ENCODE measurements at regions not wholly inside any gene's neighbourhood (a gene's known extent, or its start where the extent isn't known, plus 50 kb on each side); places are given as distances from the start of the nearest gene placed in this dataset.

DNA sequence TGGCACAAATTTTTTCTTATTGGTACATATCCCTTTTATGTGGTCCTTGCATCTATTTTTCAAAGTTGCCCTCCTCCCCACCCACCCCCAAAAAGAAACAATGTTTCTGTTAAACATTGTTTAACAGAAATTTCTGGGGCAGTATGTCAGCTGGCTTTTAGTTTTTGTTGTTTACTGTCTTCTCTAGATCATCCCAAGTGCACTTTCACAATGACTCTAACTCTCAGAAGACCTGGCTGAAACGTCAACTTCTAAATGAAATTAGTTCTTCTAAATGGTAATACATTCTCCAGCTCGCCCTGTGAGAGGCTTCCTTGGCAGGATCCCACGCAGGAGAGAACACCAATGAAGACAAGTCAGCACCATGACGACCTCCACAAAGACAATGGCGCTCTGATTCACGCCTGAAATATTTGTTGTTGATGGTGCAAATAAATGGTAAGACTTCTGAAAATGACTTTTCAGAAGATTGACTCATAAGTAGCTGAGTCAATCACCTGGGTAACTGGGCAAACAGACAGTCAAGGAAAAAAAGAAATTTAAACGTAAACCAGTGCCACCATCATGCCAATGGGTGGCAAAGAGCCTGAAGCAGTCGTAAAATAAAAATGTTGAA is 293.7 kb downstream of the FZD1 start (continued):
- TF ChIP-seq PRDM4 (tag by site-specific recombination; IDR thresholded peaks at IDR 0.05) (no peak), ZNF221 (tag by site-specific recombination; IDR thresholded peaks at IDR 0.05; ENCODE audit: borderline replicate concordance) (no peak), PRDM10 (tag by site-specific recombination; IDR thresholded peaks at IDR 0.05) (no peak), ZNF140 (tag by site-specific recombination; IDR thresholded peaks at IDR 0.05) (no peak), ZNF623 (tag by site-specific recombination; IDR thresholded peaks at IDR 0.05) (no peak), ZNF530 (tag by site-specific recombination; IDR thresholded peaks at IDR 0.05; ENCODE audit: low read depth) (no peak), ZNF544 (tag by site-specific recombination; IDR thresholded peaks at IDR 0.05) (no peak)
- TF ChIP-seq, protein P1, sequence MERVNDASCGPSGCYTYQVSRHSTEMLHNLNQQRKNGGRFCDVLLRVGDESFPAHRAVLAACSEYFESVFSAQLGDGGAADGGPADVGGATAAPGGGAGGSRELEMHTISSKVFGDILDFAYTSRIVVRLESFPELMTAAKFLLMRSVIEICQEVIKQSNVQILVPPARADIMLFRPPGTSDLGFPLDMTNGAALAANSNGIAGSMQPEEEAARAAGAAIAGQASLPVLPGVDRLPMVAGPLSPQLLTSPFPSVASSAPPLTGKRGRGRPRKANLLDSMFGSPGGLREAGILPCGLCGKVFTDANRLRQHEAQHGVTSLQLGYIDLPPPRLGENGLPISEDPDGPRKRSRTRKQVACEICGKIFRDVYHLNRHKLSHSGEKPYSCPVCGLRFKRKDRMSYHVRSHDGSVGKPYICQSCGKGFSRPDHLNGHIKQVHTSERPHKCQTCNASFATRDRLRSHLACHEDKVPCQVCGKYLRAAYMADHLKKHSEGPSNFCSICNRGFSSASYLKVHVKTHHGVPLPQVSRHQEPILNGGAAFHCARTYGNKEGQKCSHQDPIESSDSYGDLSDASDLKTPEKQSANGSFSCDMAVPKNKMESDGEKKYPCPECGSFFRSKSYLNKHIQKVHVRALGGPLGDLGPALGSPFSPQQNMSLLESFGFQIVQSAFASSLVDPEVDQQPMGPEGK (tag by site-specific recombination; IDR thresholded peaks at IDR 0.05): no peak

DNA sequence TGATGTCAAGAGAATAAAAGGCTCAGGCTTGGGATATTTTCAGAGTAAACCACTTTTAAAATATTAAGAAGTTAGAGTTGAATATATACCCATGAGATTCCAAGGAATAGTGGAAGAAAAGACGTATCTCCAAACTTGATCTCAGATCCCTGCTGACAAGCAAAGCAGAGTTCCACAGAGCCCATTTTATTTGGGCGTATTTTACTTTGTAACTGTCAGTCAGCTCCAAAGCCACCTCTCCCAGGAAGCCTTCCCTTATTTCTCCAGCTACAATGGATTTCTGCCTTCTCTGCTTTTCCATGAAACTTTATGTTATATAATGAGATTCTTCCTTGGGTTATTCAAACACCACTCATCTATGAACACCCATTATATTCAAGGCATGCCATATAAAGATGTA is 295.7 kb downstream of the FZD1 start:
- ChIA-PET POLR2A (no interaction called here), CTCF (no interaction called here)
- Histone ChIP-seq H3K27ac (ENCODE audit: extremely low read depth, low read depth, low read length) (no peak overlapping the region), H3K36me3 (ENCODE audit: control insufficient read depth in 2 of 2, insufficient read depth in 1 of 2, low read length in 2 of 2) (no peaks in the 10 kb centered on the region), H3K4me3 (ENCODE audit: low read depth, low read length) (no peak overlapping the region), H3K9me3 (ENCODE audit: control insufficient read depth, insufficient read depth, low read depth, low read length) (no peaks in the 10 kb centered on the region), H3K4me1 (ENCODE audit: control insufficient read depth, insufficient read depth, low read length) (no peaks in the 10 kb centered on the region)
- TF ChIP-seq BCL11A (tag by site-specific recombination; IDR thresholded peaks at IDR 0.05; ENCODE audit: low read depth) (no peak), ZSCAN16 (tag by site-specific recombination; IDR thresholded peaks at IDR 0.05) (no peak), ZNF155 (tag by site-specific recombination; IDR thresholded peaks at IDR 0.05) (no peak), ZNF366 (tag by site-specific recombination; conservative IDR thresholded peaks at IDR 0.05) (no peak), ZFP37 (tag by site-specific recombination; IDR thresholded peaks at IDR 0.05) (no peak), ZNF571 (tag by site-specific recombination; IDR thresholded peaks at IDR 0.05) (no peak), ELK4 (IDR thresholded peaks at IDR 0.05; ENCODE audit: borderline replicate concordance, low read depth, low read length) (no peak), CTCF (tag by site-specific recombination; IDR thresholded peaks at IDR 0.05) (no peak), PRDM4 (tag by site-specific recombination; IDR thresholded peaks at IDR 0.05) (no peak), EGR2 (tag by site-specific recombination; IDR thresholded peaks at IDR 0.05; ENCODE audit: low read depth) (no peak)
- TF ChIP-seq, protein P2, sequence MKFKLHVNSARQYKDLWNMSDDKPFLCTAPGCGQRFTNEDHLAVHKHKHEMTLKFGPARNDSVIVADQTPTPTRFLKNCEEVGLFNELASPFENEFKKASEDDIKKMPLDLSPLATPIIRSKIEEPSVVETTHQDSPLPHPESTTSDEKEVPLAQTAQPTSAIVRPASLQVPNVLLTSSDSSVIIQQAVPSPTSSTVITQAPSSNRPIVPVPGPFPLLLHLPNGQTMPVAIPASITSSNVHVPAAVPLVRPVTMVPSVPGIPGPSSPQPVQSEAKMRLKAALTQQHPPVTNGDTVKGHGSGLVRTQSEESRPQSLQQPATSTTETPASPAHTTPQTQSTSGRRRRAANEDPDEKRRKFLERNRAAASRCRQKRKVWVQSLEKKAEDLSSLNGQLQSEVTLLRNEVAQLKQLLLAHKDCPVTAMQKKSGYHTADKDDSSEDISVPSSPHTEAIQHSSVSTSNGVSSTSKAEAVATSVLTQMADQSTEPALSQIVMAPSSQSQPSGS (tag by site-specific recombination; IDR thresholded peaks at IDR 0.05; ENCODE audit: low read depth): no peak
